Lung microvascular endothelial cell (primary cell): ENCODE measurements at regions not wholly inside any gene's neighbourhood (a gene's known extent, or its start where the extent isn't known, plus 50 kb on each side); places are given as distances from the start of the nearest gene placed in this dataset.
"Not testable (repeated sequence)": the region's sequence is repeated elsewhere in the genome, so short reads cannot be mapped to it uniquely, and the experiment has no call there.

Experiments used
- DNase-seq, 2 donors: peaks; one replicate each; pipeline versions ENCODE4 v3.0.0 to v3.0.0-alpha.2; 2010; ENCODE audit warnings: low read depth in 2 of 2

GRCh38 chr9:63812822-63813221, 1472.2 kb downstream of the FOXD4L5 start:
- not testable (repeated sequence) for DNase-seq

- DNase-seq: not testable (repeated sequence)
These were observed 1480.8 kb downstream of the FOXD4L5 start for GRCh38 chr9:63804205-63804604.

DNA sequence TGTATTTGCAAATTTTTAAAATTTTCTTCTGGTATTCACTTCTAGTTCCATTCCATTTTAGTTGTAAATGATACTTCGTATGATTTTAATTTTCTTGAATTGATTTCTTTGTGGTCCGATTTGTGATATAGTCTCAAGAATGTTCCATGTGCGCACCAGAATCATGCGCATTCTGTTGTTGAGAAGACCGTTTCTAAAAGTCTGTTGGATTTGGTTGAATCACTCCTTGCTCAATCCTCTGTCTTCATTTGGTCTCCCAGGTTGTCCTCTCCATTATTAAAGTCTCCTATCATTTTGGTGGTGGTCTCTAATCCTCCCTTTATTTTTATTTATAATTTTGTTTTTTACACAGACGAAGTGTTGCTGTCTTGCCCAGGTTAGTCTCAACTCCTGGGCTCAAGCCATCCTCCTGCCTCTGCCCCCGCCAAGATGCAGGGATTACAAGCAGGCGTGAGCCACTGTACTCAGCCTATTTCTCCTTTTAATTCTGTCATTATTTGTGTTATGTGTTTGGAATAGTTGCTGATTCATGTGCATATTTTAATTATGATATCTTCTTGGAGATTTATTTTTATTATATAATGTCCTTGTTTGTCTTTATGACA, 1490.8 kb downstream of the FOXD4L5 start:
- DNase-seq: not testable (repeated sequence)

- DNase-seq: not testable (repeated sequence)
These were observed 1497.6 kb downstream of the FOXD4L5 start for GRCh38 chr9:63787454-63787853.

GRCh38 chr9:63785059-63785458, 1500.0 kb downstream of the FOXD4L5 start:
- DNase-seq: not testable (repeated sequence)

DNA sequence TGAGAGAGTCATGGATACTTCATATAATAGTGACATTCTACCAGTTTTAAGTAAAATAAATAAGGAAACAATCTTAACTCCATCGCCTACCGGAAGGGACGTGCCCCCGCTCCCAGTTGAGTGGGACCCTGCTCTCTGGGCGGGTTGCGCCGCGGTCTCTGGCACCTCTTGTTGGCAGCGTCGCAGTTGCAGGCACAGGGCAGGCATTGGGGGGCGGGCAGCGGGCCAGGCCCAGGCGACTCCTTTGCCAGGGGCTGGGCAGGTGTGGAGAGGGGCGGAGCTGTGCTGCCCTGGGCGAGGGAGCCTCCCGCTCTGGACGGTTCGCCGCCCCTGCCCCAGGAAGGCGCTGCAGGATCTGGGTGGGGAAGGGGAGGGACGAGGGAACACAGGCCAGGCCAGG, 1500.6 kb downstream of the FOXD4L5 start:
- not testable (repeated sequence) for DNase-seq

DNA sequence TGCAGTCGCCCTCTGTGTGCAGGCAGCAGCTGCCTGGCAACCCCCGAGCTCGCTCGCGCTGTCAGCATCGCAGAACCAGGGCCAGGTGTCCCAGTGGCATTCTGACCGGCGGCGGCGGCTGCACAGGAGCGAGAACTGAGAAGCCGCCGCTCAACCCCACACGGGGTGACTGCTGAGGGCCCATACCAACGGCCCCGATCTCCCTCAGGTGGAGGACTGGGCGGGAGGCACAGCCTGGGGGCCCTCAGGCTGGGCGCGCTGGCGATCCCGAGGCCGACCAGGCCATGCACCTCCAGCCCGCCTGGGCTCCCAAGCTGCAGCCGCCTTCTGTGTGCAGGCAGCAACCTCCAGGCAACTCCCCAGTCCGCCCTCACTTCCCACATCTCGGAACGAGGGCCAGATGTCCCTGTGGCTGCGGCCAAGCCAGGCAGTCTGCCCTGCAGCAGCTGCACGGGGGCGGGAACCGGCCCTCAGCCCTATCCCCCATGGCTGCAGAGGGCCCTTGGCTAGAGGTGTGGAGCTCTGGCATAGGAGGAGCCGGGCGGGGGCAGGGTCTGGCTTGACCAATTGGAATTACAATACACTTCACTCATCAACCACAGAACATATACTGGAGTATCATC, 1503.1 kb downstream of the FOXD4L5 start:
- not testable (repeated sequence) for DNase-seq

DNA sequence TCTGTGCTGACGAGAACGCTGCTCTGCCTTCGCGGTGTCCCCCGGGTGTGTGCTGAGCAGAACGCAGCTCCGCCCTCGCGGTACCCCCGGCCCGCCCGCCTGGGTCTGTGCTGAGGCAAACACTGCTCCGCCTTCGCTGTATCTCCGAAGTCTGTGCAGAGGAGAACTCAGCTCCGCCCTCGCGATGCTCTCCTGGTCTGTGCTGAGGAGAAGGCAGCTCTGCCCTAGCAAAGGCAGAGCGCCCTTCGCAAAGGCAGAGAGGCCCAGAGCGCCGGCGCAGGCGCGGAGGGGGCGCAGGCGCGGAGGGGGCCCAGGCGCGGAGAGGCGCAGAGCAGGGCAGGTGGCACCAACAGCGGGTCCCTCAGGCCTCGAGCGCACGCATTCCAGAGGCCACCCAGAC, 1503.6 kb downstream of the FOXD4L5 start:
- peak in 1 of 2 donors; percentile 7 for DNase-seq

DNA sequence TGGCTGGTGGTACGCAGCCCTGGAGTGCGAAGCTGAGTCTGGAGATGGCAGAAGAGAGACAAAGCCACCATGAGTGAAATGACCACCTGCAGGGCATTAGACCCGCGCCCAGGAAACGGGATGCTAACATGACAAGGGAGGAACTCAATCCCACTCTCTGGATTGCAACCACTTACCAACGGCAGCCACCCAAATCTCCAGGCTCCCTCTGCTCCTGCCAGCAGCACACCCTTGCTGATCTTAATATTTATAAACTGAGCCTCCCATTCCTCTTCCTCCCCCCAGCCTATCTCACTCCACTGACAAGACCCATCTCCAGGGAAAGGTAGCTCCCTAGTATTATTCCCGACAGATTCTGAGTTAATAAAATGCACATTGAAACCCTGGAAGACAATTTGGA, 1508.8 kb downstream of the FOXD4L5 start:
- DNase-seq: not testable (repeated sequence)

DNA sequence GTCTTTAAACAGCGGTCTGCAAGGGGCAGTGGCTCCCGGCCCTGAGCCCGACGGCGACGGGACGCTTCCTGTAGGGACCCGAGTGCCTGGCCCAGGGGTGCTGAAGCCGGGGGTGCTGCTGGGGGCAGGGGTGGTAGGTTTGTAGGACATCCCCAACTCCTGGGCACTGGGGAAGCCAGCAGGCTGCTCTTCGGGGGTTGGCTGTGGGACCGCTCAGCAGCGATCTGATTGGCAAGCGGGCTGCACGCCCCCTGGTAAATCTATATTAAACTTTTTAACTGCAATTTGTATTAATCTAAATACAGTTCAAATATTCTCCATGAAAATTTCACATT, 1510.0 kb downstream of the FOXD4L5 start:
- not testable (repeated sequence) for DNase-seq

GRCh38 chr9:63774369-63775091, 1510.5 kb downstream of the FOXD4L5 start:
- DNase-seq: not testable (repeated sequence)

DNA sequence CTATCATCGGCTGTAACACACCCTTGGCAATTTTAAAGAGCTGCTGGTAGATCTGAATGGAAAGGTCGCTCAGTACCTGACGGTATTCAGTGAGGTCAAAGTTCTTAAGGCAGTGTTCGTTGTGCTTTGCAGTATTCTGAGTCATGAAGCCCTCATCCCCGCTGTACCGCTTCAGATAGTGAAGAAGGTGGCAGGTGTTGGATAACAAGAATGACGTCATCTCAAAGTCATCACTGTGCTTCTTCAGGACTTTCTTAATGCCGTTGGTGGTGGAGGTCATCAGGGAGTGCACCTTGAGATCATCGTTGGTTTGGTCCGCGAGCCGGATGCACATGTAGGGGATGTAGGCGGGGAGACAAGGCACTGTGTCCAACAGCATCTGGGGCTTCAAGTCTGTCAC, 1522.8 kb downstream of the FOXD4L5 start:
- not testable (repeated sequence) for DNase-seq

- not testable (repeated sequence) for DNase-seq
These were observed 1556.0 kb downstream of the FOXD4L5 start for GRCh38 chr9:63729021-63729420.

GRCh38 chr9:63728287-63728686, 1556.7 kb downstream of the FOXD4L5 start:
- no peak for DNase-seq

- DNase-seq: not testable (repeated sequence)
These were observed 1576.7 kb downstream of the FOXD4L5 start for GRCh38 chr9:63708285-63708684.

DNA sequence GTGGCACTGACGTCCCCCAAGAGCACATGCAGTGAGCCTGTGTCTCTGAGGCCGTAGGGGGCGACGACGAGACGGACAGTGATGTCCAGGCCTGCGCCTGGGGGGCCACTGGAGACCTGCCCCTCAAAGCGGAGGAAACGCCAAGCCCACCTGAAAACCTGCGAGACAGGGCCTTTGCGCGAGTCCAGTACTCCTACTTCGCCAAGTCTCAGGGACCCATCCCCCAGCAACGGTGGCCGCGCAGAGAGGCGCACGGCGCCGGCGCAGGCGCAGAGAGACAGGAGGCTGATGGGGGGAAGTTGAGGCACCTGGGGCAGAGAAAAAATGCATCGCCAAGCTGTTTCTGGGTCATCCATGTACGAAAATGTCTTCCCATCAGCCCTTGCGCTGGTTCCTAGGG, 1580.6 kb downstream of the FOXD4L5 start:
- not testable (repeated sequence) for DNase-seq

- DNase-seq: peak in 1 of 2 donors; percentile 71
These were observed 1581.3 kb downstream of the FOXD4L5 start for GRCh38 chr9:63703670-63704069.

GRCh38 chr9:63703138-63703665, 1581.8 kb downstream of the FOXD4L5 start:
- peak in 1 of 2 donors; percentile 13 for DNase-seq
